HEK293 (cell line): ENCODE measurements at regions not wholly inside any gene's neighbourhood (a gene's known extent, or its start where the extent isn't known, plus 50 kb on each side); places are given as distances from the start of the nearest gene placed in this dataset.

ENCODE experiments used
- CTCF ChIA-PET: fragments of 350-600 bp; formaldehyde crosslinking; extraction: SDS; loops from one replicate; lab custom pipeline; 2021; ENCODE audit warnings: antibody characterized with exemption; lab: Yijun Ruan, JAX
- POLR2A ChIA-PET: fragments of 300-600 bp; formaldehyde crosslinking; extraction: SDS; loops from one replicate; lab custom pipeline; 2020; ENCODE audit warnings: antibody characterized with exemption, inconsistent platforms; lab: Yijun Ruan, JAX
- H3K27ac ChIP-seq: fragments of 200-500 bp; sonication (Bioruptor generic); 2 replicates; pipeline ENCODE4 v1.5.1; 2014; ENCODE audit warnings: low read depth, low read length, control low read depth, inconsistent platforms; ENCODE audit errors: extremely low read depth
- H3K36me3 ChIP-seq, 2 experiments: fragments of 200-500 bp in 1 of 2; sonication (Bioruptor generic) in 1 of 2; 1 replicate in 1 of 2; 2 replicates in 1 of 2; pipeline ENCODE4 v1.5.1; 2014 to 2017; ENCODE audit warnings: inconsistent platforms in 2 of 2, low read length in 2 of 2; ENCODE audit not compliant: control insufficient read depth in 2 of 2, insufficient read depth in 1 of 2
- H3K4me1 ChIP-seq: fragments of 200-500 bp; sonication (Bioruptor generic); 2 replicates; pipeline ENCODE4 v1.5.1; 2014; ENCODE audit warnings: mild to moderate bottlenecking, low read length, inconsistent platforms; ENCODE audit not compliant: control insufficient read depth, insufficient read depth
- H3K4me3 ChIP-seq: 2 replicates; pipeline ENCODE4 v1.5.1; 2011; ENCODE audit warnings: low read depth, mild to moderate bottlenecking, control low read depth, low read length, moderate library complexity
- H3K9me3 ChIP-seq: fragments of 200-500 bp; sonication (Bioruptor generic); 2 replicates; pipeline ENCODE4 v1.5.1; 2014; ENCODE audit warnings: low read depth, low read length, inconsistent platforms; ENCODE audit not compliant: control insufficient read depth, insufficient read depth
- FEZF1 ChIP-seq: fragments of 450-650 bp; formaldehyde crosslinking; IDR thresholded peaks from 2 replicates; pipeline ENCODE4 v1.5.1; 2016; ENCODE audit warnings: missing biosample characterization, missing genetic modification characterization
- KLF16 ChIP-seq: fragments of 450-650 bp; formaldehyde crosslinking; IDR thresholded peaks from 2 replicates; pipeline ENCODE4 v1.5.1; 2017; ENCODE audit warnings: missing biosample characterization, missing genetic modification characterization
- REPIN1 ChIP-seq: fragments of 450-650 bp; formaldehyde crosslinking; IDR thresholded peaks from 2 replicates; pipeline ENCODE4 v1.5.1; 2017; ENCODE audit warnings: missing biosample characterization, missing genetic modification characterization, low read depth
- SETDB1 ChIP-seq: IDR thresholded peaks from one replicate; pipeline ENCODE4 v1.6.1; 2017; ENCODE audit warnings: mild to moderate bottlenecking, low read length, moderate library complexity, mixed read lengths; ENCODE audit not compliant: insufficient read length
- YY2 ChIP-seq: fragments of 450-650 bp; formaldehyde crosslinking; IDR thresholded peaks from 2 replicates; pipeline ENCODE4 v1.5.1; 2016; ENCODE audit warnings: missing biosample characterization, missing genetic modification characterization
- ZBTB21 ChIP-seq: fragments of 450-650 bp; formaldehyde crosslinking; IDR thresholded peaks from 2 replicates; pipeline ENCODE4 v1.5.1; 2017; ENCODE audit warnings: missing biosample characterization, missing genetic modification characterization
- ZFP3 ChIP-seq: fragments of 450-650 bp; formaldehyde crosslinking; IDR thresholded peaks from 2 replicates; pipeline ENCODE4 v1.5.1; 2016; ENCODE audit warnings: low read depth, missing biosample characterization, missing genetic modification characterization
- ZNF184 ChIP-seq: fragments of 450-650 bp; IDR thresholded peaks from 2 replicates; pipeline ENCODE4 v1.5.1; 2018; ENCODE audit warnings: missing biosample characterization, mild to moderate bottlenecking, missing genetic modification characterization
- ZNF202 ChIP-seq: fragments of 450-650 bp; formaldehyde crosslinking; IDR thresholded peaks from 2 replicates; pipeline ENCODE4 v1.5.1; 2016; ENCODE audit warnings: missing biosample characterization, missing genetic modification characterization, borderline replicate concordance
- ZNF211 ChIP-seq: fragments of 450-650 bp; formaldehyde crosslinking; IDR thresholded peaks from 2 replicates; pipeline ENCODE4 v1.5.1; 2016; ENCODE audit warnings: low read depth, missing biosample characterization, missing genetic modification characterization
- ZNF23 ChIP-seq: fragments of 450-650 bp; formaldehyde crosslinking; IDR thresholded peaks from 2 replicates; pipeline ENCODE4 v1.5.1; 2016; ENCODE audit warnings: missing biosample characterization, missing genetic modification characterization, borderline replicate concordance
- ZNF24 ChIP-seq: fragments of 450-650 bp; formaldehyde crosslinking; IDR thresholded peaks from 2 replicates; pipeline ENCODE4 v1.5.1; 2016; ENCODE audit warnings: missing biosample characterization, missing genetic modification characterization
- ZNF302 ChIP-seq: fragments of 450-650 bp; formaldehyde crosslinking; IDR thresholded peaks from 2 replicates; pipeline ENCODE4 v1.5.1; 2016; ENCODE audit warnings: missing biosample characterization, missing genetic modification characterization, low read depth
- ZNF433 ChIP-seq: fragments of 450-650 bp; formaldehyde crosslinking; IDR thresholded peaks from 2 replicates; pipeline ENCODE4 v1.5.1; 2016; ENCODE audit warnings: missing biosample characterization, missing genetic modification characterization, low read depth
- ZNF518A ChIP-seq: fragments of 450-650 bp; formaldehyde crosslinking; conservative IDR thresholded peaks from 2 replicates; pipeline ENCODE4 v1.5.1; 2016; ENCODE audit warnings: low read depth, missing biosample characterization, missing genetic modification characterization
- ZNF521 ChIP-seq: fragments of 450-650 bp; formaldehyde crosslinking; IDR thresholded peaks from 2 replicates; pipeline ENCODE4 v1.5.1; 2017; ENCODE audit warnings: missing biosample characterization, mild to moderate bottlenecking, missing genetic modification characterization
- ZNF548 ChIP-seq: fragments of 450-650 bp; formaldehyde crosslinking; IDR thresholded peaks from 2 replicates; pipeline ENCODE4 v1.5.1; 2016; ENCODE audit warnings: missing biosample characterization, missing genetic modification characterization
- ZNF621 ChIP-seq: fragments of 450-650 bp; formaldehyde crosslinking; IDR thresholded peaks from 2 replicates; pipeline ENCODE4 v1.5.1; 2017; ENCODE audit warnings: missing biosample characterization, missing genetic modification characterization
- ZNF623 ChIP-seq: fragments of 450-650 bp; formaldehyde crosslinking; IDR thresholded peaks from 2 replicates; pipeline ENCODE4 v1.5.1; 2016; ENCODE audit warnings: missing biosample characterization, missing genetic modification characterization
- ZNF626 ChIP-seq: fragments of 450-650 bp; sonication (Bioruptor Pico); formaldehyde crosslinking; IDR thresholded peaks from 2 replicates; pipeline ENCODE4 v1.5.1; 2018; ENCODE audit warnings: missing biosample characterization, missing genetic modification characterization, inconsistent platforms
- ZNF768 ChIP-seq: fragments of 450-650 bp; formaldehyde crosslinking; IDR thresholded peaks from 2 replicates; pipeline ENCODE4 v1.5.1; 2018; ENCODE audit warnings: missing biosample characterization, mild to moderate bottlenecking, missing genetic modification characterization
- ZNF776 ChIP-seq: fragments of 450-650 bp; formaldehyde crosslinking; IDR thresholded peaks from 2 replicates; pipeline ENCODE4 v1.5.0; 2017; ENCODE audit warnings: missing biosample characterization, missing genetic modification characterization, borderline replicate concordance
- ZNF830 ChIP-seq: fragments of 450-650 bp; IDR thresholded peaks from 2 replicates; pipeline ENCODE4 v1.5.0; 2018; ENCODE audit warnings: missing biosample characterization, missing genetic modification characterization, low read depth, mild to moderate bottlenecking, moderate library complexity
- ZSCAN5A ChIP-seq: fragments of 450-650 bp; formaldehyde crosslinking; IDR thresholded peaks from 2 replicates; pipeline ENCODE4 v1.5.1; 2016; ENCODE audit warnings: missing biosample characterization, missing genetic modification characterization

- Histone ChIP-seq H3K27ac (no peak overlapping the region), H3K36me3 (no peaks in the 10 kb centered on the region), H3K4me1 (no peaks in the 10 kb centered on the region), H3K4me3 (no peak overlapping the region)
- CTCF ChIA-PET, result interaction anchor here (0.6 kb wide), 1 partner anchor 217 kb away, joined by 3 read pairs; no protein-coding TSS in a partner anchor
- POLR2A ChIA-PET, result no interaction called here
- TF ChIP-seq ZNF830 (tag by site-specific recombination), result no peak
- TF ChIP-seq SETDB1, result peak; percentile 43
- no peak for TF ChIP-seq ZNF626 (tag by site-specific recombination)
- no peak for TF ChIP-seq ZNF184 (tag by site-specific recombination)
- TF ChIP-seq FEZF1 (tag by site-specific recombination), result no peak
- no peak for TF ChIP-seq ZNF521 (tag by site-specific recombination)
- TF ChIP-seq, all 188 proteins: peak for 1
- H3K9me3 ChIP-seq, result no peaks in the 10 kb centered on the region
Measured at GRCh38 chr9:1231998-1232919, 182.1 kb downstream of the DMRT2 start.

GRCh38 chr9:1233568-1233967 is 183.4 kb downstream of the DMRT2 start:
- H3K4me1 ChIP-seq, result no peaks in the 10 kb centered on the region
- no peak overlapping the region for H3K4me3 ChIP-seq
- no peaks in the 10 kb centered on the region for H3K36me3 ChIP-seq
- POLR2A ChIA-PET, result no interaction called here
- CTCF ChIA-PET, result interaction anchor here (0.6 kb wide), 1 partner anchor 126 kb away, joined by 3 read pairs; no protein-coding TSS in a partner anchor
- TF ChIP-seq ZNF776 (tag by site-specific recombination), result no peak
- no peak for TF ChIP-seq ZNF211 (tag by site-specific recombination)
- no peak for TF ChIP-seq ZBTB21
- no peak for TF ChIP-seq ZNF518A (tag by site-specific recombination)
- no peak for TF ChIP-seq ZNF302 (tag by site-specific recombination)
- no peak for TF ChIP-seq KLF16 (tag by site-specific recombination)
- no peak for TF ChIP-seq YY2
- no peak for TF ChIP-seq ZNF621 (tag by site-specific recombination)
- TF ChIP-seq ZNF202 (tag by site-specific recombination), result no peak
- no peak for TF ChIP-seq ZNF23 (tag by site-specific recombination)
- H3K9me3 ChIP-seq, result no peaks in the 10 kb centered on the region
- H3K27ac ChIP-seq, result no peak overlapping the region

GRCh38 chr9:1235650-1236049 is 185.5 kb downstream of the DMRT2 start:
- H3K9me3 ChIP-seq, result no peaks in the 10 kb centered on the region
- no peaks in the 10 kb centered on the region for H3K36me3 ChIP-seq
- ChIA-PET POLR2A (no interaction called here), CTCF (no interaction called here)
- H3K4me1 ChIP-seq, result no peaks in the 10 kb centered on the region
- H3K27ac ChIP-seq, result no peak overlapping the region
- H3K4me3 ChIP-seq, result no peak overlapping the region
- TF ChIP-seq ZNF433 (tag by site-specific recombination) (no peak), ZSCAN5A (tag by site-specific recombination) (no peak), ZNF768 (tag by site-specific recombination) (no peak), ZNF302 (tag by site-specific recombination) (no peak), ZBTB21 (no peak), REPIN1 (tag by site-specific recombination) (no peak), ZNF548 (tag by site-specific recombination) (no peak), ZFP3 (no peak), ZNF24 (tag by site-specific recombination) (no peak), ZNF623 (tag by site-specific recombination) (no peak)
